GM18508 (cell line): ENCODE measurements at regions not wholly inside any gene's neighbourhood (a gene's known extent, or its start where the extent isn't known, plus 50 kb on each side); places are given as distances from the start of the nearest gene placed in this dataset.
"Not testable (repeated sequence)": the region's sequence is repeated elsewhere in the genome, so short reads cannot be mapped to it uniquely, and the experiment has no call there.

ENCODE experiments used
- ATAC-seq: cut with Tn5 transposase; IDR thresholded peaks from one replicate; pipeline ENCODE4 v1.9.1; 2021; ENCODE audit warnings: moderate number of reproducible peaks; ENCODE audit not compliant: insufficient read depth, unreplicated experiment

- ATAC-seq = no peak
Measured at GRCh38 chr6:150764334-150765066, 101.0 kb upstream of the MTHFD1L start.

GRCh38 chr6:150765067-150765764, 100.3 kb upstream of the MTHFD1L start:
- ATAC-seq = peak; percentile 79

- ATAC-seq = no peak
Measured at GRCh38 chr6:150766201-150766997, 99.1 kb upstream of the MTHFD1L start.

- ATAC-seq = no peak
Measured at GRCh38 chr6:150767161-150767560, 98.3 kb upstream of the MTHFD1L start.

- ATAC-seq = no peak
Measured at GRCh38 chr6:150767571-150768018, 97.9 kb upstream of the MTHFD1L start.

- ATAC-seq = no peak
Measured at GRCh38 chr6:150770637-150771036, 94.9 kb upstream of the MTHFD1L start.

- no peak for ATAC-seq
Measured at GRCh38 chr6:150773969-150774368, 91.5 kb upstream of the MTHFD1L start.

- no peak for ATAC-seq
Measured at GRCh38 chr6:150775415-150776203, 89.9 kb upstream of the MTHFD1L start.

GRCh38 chr6:150777736-150778135, 87.8 kb upstream of the MTHFD1L start:
- ATAC-seq = no peak

GRCh38 chr6:150783813-150784212, 81.7 kb upstream of the MTHFD1L start:
- ATAC-seq = no peak

- no peak for ATAC-seq
Measured at GRCh38 chr6:150787429-150787828, 78.1 kb upstream of the MTHFD1L start.

- ATAC-seq = no peak
Measured at GRCh38 chr6:150788089-150788488, 77.4 kb upstream of the MTHFD1L start.

- not testable (repeated sequence) for ATAC-seq
Measured at GRCh38 chr6:150789906-150790305, 75.6 kb upstream of the MTHFD1L start.

- no peak for ATAC-seq
Measured at GRCh38 chr6:150791717-150792116, 73.8 kb upstream of the MTHFD1L start.

GRCh38 chr6:150797949-150798348, 67.6 kb upstream of the MTHFD1L start:
- no peak for ATAC-seq

- ATAC-seq = no peak
Measured at GRCh38 chr6:150799276-150799805, 66.2 kb upstream of the MTHFD1L start.

GRCh38 chr6:150800674-150801314, 64.7 kb upstream of the MTHFD1L start:
- no peak for ATAC-seq

- no peak for ATAC-seq
Measured at GRCh38 chr6:150806790-150807189, 58.7 kb upstream of the MTHFD1L start.

GRCh38 chr6:150813319-150813992, 52.0 kb upstream of the MTHFD1L start:
- peak; percentile 37 for ATAC-seq
